GM23338 (cell line): ENCODE measurements at regions not wholly inside any gene's neighbourhood (a gene's known extent, or its start where the extent isn't known, plus 50 kb on each side); places are given as distances from the start of the nearest gene placed in this dataset.

Source experiments
- CREB1 ChIP-seq: fragments of 250-450 bp; sonication (Bioruptor Pico); IDR thresholded peaks from 2 replicates; pipeline ENCODE4 v1.5.0; 2020; ENCODE audit warnings: low read depth, mild to moderate bottlenecking, moderate library complexity
- EZH2 ChIP-seq: fragments of 200-600 bp; sonication (generic); IDR thresholded peaks from one replicate; pipeline ENCODE4 v1.8.0; 2017; ENCODE audit warnings: antibody characterized with exemption, mild to moderate bottlenecking, low read depth; ENCODE audit not compliant: unreplicated experiment
- EZH2phosphoT487 ChIP-seq: fragments of 200-600 bp; sonication (generic); IDR thresholded peaks from one replicate; pipeline ENCODE4 v1.8.1; 2018; ENCODE audit warnings: antibody characterized with exemption; ENCODE audit not compliant: unreplicated experiment
- JUNB ChIP-seq: IDR thresholded peaks from one replicate; pipeline ENCODE4 v1.6.1; 2016; ENCODE audit warnings: antibody characterized with exemption; ENCODE audit not compliant: unreplicated experiment
- NANOG ChIP-seq: IDR thresholded peaks from 2 replicates; pipeline ENCODE4 v1.6.1; 2016; ENCODE audit warnings: antibody characterized with exemption, borderline replicate concordance
- POLR2AphosphoS5 ChIP-seq: IDR thresholded peaks from 2 replicates; pipeline ENCODE4 v1.6.1; 2016; ENCODE audit warnings: antibody characterized with exemption, low read depth
- ZNF114 ChIP-seq: fragments of 250-450 bp; sonication (Bioruptor Pico); IDR thresholded peaks from 2 replicates; pipeline ENCODE4 v1.5.0; 2020; ENCODE audit warnings: mild to moderate bottlenecking, moderate library complexity
- TF ChIP-seq, protein P1 (sequence below), 2 experiments: fragments of 200-600 bp in 1 of 2; sonication (generic) in 1 of 2; conservative IDR thresholded peaks; 2 replicates each; pipeline versions ENCODE4 v1.5.1 to v1.6.1; 2016 to 2017; ENCODE audit warnings: antibody characterized with exemption in 2 of 2, low read depth in 2 of 2, mild to moderate bottlenecking in 2 of 2, moderate library complexity in 1 of 2
- TF ChIP-seq, protein P2 (sequence below): IDR thresholded peaks from one replicate; pipeline ENCODE4 v1.6.1; 2018; ENCODE audit warnings: antibody characterized with exemption; ENCODE audit not compliant: unreplicated experiment
- TF ChIP-seq, protein P3 (sequence below): fragments of 250-450 bp; sonication (Bioruptor Pico); IDR thresholded peaks from 2 replicates; pipeline ENCODE4 v1.5.0; 2020; ENCODE audit warnings: mild to moderate bottlenecking, moderate library complexity
- TF ChIP-seq, protein P4 (sequence below): IDR thresholded peaks from 2 replicates; pipeline ENCODE4 v1.6.1; 2016; ENCODE audit warnings: antibody characterized with exemption

DNA sequence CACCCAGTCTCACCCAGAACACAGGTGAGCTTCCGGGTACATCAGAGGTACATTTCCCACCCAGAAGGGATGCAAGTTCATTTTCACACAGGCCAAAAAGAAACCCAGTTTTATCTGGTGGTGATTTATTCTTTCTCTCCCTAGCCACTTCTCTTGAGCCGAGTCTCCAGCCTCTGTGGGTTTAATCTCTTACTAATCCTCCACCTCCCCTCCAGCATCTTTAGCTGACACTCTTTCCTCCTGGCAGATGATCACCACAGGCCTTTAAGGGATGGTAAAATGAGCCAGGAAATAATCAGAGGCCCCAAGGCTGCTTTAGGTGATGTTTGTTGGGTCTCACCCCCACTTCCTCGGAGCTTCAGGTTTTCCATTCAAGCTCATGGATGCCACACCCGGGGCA, 145.7 kb upstream of the DLX2 start:
- TF ChIP-seq, protein P1, sequence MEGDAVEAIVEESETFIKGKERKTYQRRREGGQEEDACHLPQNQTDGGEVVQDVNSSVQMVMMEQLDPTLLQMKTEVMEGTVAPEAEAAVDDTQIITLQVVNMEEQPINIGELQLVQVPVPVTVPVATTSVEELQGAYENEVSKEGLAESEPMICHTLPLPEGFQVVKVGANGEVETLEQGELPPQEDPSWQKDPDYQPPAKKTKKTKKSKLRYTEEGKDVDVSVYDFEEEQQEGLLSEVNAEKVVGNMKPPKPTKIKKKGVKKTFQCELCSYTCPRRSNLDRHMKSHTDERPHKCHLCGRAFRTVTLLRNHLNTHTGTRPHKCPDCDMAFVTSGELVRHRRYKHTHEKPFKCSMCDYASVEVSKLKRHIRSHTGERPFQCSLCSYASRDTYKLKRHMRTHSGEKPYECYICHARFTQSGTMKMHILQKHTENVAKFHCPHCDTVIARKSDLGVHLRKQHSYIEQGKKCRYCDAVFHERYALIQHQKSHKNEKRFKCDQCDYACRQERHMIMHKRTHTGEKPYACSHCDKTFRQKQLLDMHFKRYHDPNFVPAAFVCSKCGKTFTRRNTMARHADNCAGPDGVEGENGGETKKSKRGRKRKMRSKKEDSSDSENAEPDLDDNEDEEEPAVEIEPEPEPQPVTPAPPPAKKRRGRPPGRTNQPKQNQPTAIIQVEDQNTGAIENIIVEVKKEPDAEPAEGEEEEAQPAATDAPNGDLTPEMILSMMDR (conservative IDR thresholded peaks at IDR 0.05; ENCODE audit: low read depth in 2 of 2) = no peak
- TF ChIP-seq EZH2 = no peak
- TF ChIP-seq POLR2AphosphoS5 = no peak
- TF ChIP-seq, protein P2, sequence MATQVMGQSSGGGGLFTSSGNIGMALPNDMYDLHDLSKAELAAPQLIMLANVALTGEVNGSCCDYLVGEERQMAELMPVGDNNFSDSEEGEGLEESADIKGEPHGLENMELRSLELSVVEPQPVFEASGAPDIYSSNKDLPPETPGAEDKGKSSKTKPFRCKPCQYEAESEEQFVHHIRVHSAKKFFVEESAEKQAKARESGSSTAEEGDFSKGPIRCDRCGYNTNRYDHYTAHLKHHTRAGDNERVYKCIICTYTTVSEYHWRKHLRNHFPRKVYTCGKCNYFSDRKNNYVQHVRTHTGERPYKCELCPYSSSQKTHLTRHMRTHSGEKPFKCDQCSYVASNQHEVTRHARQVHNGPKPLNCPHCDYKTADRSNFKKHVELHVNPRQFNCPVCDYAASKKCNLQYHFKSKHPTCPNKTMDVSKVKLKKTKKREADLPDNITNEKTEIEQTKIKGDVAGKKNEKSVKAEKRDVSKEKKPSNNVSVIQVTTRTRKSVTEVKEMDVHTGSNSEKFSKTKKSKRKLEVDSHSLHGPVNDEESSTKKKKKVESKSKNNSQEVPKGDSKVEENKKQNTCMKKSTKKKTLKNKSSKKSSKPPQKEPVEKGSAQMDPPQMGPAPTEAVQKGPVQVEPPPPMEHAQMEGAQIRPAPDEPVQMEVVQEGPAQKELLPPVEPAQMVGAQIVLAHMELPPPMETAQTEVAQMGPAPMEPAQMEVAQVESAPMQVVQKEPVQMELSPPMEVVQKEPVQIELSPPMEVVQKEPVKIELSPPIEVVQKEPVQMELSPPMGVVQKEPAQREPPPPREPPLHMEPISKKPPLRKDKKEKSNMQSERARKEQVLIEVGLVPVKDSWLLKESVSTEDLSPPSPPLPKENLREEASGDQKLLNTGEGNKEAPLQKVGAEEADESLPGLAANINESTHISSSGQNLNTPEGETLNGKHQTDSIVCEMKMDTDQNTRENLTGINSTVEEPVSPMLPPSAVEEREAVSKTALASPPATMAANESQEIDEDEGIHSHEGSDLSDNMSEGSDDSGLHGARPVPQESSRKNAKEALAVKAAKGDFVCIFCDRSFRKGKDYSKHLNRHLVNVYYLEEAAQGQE = no peak
- TF ChIP-seq EZH2phosphoT487 = no peak
- no peak for TF ChIP-seq JUNB
- TF ChIP-seq, protein P3, sequence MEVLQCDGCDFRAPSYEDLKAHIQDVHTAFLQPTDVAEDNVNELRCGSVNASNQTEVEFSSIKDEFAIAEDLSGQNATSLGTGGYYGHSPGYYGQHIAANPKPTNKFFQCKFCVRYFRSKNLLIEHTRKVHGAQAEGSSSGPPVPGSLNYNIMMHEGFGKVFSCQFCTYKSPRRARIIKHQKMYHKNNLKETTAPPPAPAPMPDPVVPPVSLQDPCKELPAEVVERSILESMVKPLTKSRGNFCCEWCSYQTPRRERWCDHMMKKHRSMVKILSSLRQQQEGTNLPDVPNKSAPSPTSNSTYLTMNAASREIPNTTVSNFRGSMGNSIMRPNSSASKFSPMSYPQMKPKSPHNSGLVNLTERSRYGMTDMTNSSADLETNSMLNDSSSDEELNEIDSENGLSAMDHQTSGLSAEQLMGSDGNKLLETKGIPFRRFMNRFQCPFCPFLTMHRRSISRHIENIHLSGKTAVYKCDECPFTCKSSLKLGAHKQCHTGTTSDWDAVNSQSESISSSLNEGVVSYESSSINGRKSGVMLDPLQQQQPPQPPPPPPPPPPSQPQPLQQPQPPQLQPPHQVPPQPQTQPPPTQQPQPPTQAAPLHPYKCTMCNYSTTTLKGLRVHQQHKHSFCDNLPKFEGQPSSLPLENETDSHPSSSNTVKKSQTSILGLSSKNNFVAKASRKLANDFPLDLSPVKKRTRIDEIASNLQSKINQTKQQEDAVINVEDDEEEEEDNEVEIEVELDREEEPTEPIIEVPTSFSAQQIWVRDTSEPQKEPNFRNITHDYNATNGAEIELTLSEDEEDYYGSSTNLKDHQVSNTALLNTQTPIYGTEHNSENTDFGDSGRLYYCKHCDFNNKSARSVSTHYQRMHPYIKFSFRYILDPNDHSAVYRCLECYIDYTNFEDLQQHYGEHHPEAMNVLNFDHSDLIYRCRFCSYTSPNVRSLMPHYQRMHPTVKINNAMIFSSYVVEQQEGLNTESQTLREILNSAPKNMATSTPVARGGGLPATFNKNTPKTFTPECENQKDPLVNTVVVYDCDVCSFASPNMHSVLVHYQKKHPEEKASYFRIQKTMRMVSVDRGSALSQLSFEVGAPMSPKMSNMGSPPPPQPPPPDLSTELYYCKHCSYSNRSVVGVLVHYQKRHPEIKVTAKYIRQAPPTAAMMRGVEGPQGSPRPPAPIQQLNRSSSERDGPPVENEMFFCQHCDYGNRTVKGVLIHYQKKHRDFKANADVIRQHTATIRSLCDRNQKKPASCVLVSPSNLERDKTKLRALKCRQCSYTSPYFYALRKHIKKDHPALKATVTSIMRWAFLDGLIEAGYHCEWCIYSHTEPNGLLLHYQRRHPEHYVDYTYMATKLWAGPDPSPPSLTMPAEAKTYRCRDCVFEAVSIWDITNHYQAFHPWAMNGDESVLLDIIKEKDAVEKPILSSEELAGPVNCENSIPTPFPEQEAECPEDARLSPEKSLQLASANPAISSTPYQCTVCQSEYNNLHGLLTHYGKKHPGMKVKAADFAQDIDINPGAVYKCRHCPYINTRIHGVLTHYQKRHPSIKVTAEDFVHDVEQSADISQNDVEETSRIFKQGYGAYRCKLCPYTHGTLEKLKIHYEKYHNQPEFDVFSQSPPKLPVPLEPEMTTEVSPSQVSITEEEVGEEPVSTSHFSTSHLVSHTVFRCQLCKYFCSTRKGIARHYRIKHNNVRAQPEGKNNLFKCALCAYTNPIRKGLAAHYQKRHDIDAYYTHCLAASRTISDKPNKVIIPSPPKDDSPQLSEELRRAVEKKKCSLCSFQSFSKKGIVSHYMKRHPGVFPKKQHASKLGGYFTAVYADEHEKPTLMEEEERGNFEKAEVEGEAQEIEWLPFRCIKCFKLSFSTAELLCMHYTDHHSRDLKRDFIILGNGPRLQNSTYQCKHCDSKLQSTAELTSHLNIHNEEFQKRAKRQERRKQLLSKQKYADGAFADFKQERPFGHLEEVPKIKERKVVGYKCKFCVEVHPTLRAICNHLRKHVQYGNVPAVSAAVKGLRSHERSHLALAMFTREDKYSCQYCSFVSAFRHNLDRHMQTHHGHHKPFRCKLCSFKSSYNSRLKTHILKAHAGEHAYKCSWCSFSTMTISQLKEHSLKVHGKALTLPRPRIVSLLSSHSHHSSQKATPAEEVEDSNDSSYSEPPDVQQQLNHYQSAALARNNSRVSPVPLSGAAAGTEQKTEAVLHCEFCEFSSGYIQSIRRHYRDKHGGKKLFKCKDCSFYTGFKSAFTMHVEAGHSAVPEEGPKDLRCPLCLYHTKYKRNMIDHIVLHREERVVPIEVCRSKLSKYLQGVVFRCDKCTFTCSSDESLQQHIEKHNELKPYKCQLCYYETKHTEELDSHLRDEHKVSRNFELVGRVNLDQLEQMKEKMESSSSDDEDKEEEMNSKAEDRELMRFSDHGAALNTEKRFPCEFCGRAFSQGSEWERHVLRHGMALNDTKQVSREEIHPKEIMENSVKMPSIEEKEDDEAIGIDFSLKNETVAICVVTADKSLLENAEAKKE (CRISPR knock-in tag) = no peak
- TF ChIP-seq CREB1 (CRISPR knock-in tag) = no peak
- no peak for TF ChIP-seq NANOG
- TF ChIP-seq, protein P4, sequence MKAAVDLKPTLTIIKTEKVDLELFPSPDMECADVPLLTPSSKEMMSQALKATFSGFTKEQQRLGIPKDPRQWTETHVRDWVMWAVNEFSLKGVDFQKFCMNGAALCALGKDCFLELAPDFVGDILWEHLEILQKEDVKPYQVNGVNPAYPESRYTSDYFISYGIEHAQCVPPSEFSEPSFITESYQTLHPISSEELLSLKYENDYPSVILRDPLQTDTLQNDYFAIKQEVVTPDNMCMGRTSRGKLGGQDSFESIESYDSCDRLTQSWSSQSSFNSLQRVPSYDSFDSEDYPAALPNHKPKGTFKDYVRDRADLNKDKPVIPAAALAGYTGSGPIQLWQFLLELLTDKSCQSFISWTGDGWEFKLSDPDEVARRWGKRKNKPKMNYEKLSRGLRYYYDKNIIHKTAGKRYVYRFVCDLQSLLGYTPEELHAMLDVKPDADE = no peak
- TF ChIP-seq ZNF114 (CRISPR knock-in tag) = no peak
